Kidney (tissue), 13 donors: ENCODE measurements at regions not wholly inside any gene's neighbourhood (a gene's known extent, or its start where the extent isn't known, plus 50 kb on each side); places are given as distances from the start of the nearest gene placed in this dataset.

ENCODE experiments used
- DNase-seq, 5 donors: peaks; one replicate each; pipeline ENCODE4 v3.0.0-alpha.2; 2013 to 2020
- FAIRE-seq: peaks from 2 replicates; lab custom pipeline; 2012; peaks lifted over from hg19 to GRCh38; lab: Jason Lieb, UNC
- H3K27ac ChIP-seq, 2 donors: one replicate each; pipeline ENCODE4 v1.7.0; 2013; ENCODE audit warnings: low read depth in 2 of 2, low read length in 2 of 2, inconsistent platforms in 1 of 2
- H3K27me3 ChIP-seq: one replicate; pipeline ENCODE4 v1.7.1; 2013; ENCODE audit warnings: low read length, inconsistent platforms; ENCODE audit not compliant: control insufficient read depth, insufficient read depth
- H3K36me3 ChIP-seq, 3 donors: one replicate each; pipeline versions ENCODE4 v1.7.0 to v1.7.1; 2013; ENCODE audit warnings: low read length in 3 of 3, control low read depth in 1 of 3, inconsistent platforms in 1 of 3; ENCODE audit not compliant: insufficient read depth in 3 of 3, control insufficient read depth in 2 of 3
- H3K4me1 ChIP-seq, 3 donors: one replicate each; pipeline versions ENCODE4 v1.7.0 to v1.7.1; 2013; ENCODE audit warnings: low read length in 3 of 3, inconsistent platforms in 1 of 3, low read depth in 1 of 3; ENCODE audit not compliant: control insufficient read depth in 2 of 3, insufficient read depth in 2 of 3
- H3K4me3 ChIP-seq, 3 donors: one replicate each; pipeline versions ENCODE4 v1.7.0 to v1.8.1; 2013; ENCODE audit warnings: low read length in 3 of 3, control low read depth in 1 of 3, inconsistent platforms in 1 of 3
- H3K9ac ChIP-seq, 3 donors: one replicate each; pipeline versions ENCODE4 v1.7.0 to v1.7.1; 2013; ENCODE audit warnings: low read length in 3 of 3, control low read depth in 1 of 3, inconsistent platforms in 1 of 3
- H3K9me3 ChIP-seq, 3 donors: one replicate each; pipeline versions ENCODE4 v1.7.0 to v1.7.1; 2013; ENCODE audit warnings: low read length in 3 of 3, control low read depth in 1 of 3, inconsistent platforms in 1 of 3; ENCODE audit not compliant: control insufficient read depth in 2 of 3, insufficient read depth in 1 of 3
- CTCF ChIP-seq: IDR thresholded peaks from 3 replicates; pipeline ENCODE4 v1.5.1; 2012; ENCODE audit warnings: mild to moderate bottlenecking, moderate library complexity, borderline replicate concordance; ENCODE audit not compliant: insufficient read depth; ENCODE audit errors: extremely low read depth
- intact Hi-C: fragments of 100-400 bp; cut with DNase I; formaldehyde crosslinking; loops from one replicate; pipeline ENCODE4 v1.11.1; 2022
- donor health status: control.
- donor health status: control.
- donor health status: control.
- donor health status: control.
- donor health status: control.
- donor health status: DM: yes; HTN: yes; CAD: no.
- donor health status: Normal renal cell carcinoma (clear cell type).

GRCh38 chr9:13020146-13021040 lies 245.6 kb downstream of the LURAP1L start:
- intact Hi-C loops = no loop called here
- H3K27ac ChIP-seq = no peak overlapping the region
- H3K36me3 ChIP-seq = no peaks in the 10 kb centered on the region
- no peaks in the 10 kb centered on the region for H3K9me3 ChIP-seq
- TF ChIP-seq CTCF = no peak
- H3K4me3 ChIP-seq = no peak overlapping the region
- no peaks in the 10 kb centered on the region for H3K27me3 ChIP-seq
- peak in 2 of 5 donors; percentile 55 to 74 for DNase-seq
- H3K9ac ChIP-seq = no peak overlapping the region
- FAIRE-seq = no peak
- no peaks in the 10 kb centered on the region for H3K4me1 ChIP-seq

- FAIRE-seq (no peak), DNase-seq (no peak)
- no peaks in the 10 kb centered on the region for H3K36me3 ChIP-seq
- intact Hi-C loops = no loop called here
- H3K27ac ChIP-seq = no peak overlapping the region
- no peak for TF ChIP-seq CTCF
- no peak overlapping the region for H3K9ac ChIP-seq
- H3K4me3 ChIP-seq = no peak overlapping the region
- no peaks in the 10 kb centered on the region for H3K9me3 ChIP-seq
- no peaks in the 10 kb centered on the region for H3K4me1 ChIP-seq
- no peaks in the 10 kb centered on the region for H3K27me3 ChIP-seq
Observed at GRCh38 chr9:13022756-13023155, 247.9 kb downstream of the LURAP1L start.

GRCh38 chr9:13023498-13023897 lies 248.7 kb downstream of the LURAP1L start:
- Histone ChIP-seq H3K9ac (no peak overlapping the region), H3K9me3 (no peaks in the 10 kb centered on the region), H3K27ac (no peak overlapping the region), H3K4me1 (no peaks in the 10 kb centered on the region), H3K4me3 (no peak overlapping the region), H3K36me3 (no peaks in the 10 kb centered on the region), H3K27me3 (no peaks in the 10 kb centered on the region)
- no peak for TF ChIP-seq CTCF
- intact Hi-C loops = no loop called here
- FAIRE-seq = no peak
- no peak for DNase-seq
